ENCODE measurements at regions not wholly inside any gene's neighbourhood (a gene's known extent, or its start where the extent isn't known, plus 50 kb on each side); places are given as distances from the start of the nearest gene placed in this dataset.

DNA sequence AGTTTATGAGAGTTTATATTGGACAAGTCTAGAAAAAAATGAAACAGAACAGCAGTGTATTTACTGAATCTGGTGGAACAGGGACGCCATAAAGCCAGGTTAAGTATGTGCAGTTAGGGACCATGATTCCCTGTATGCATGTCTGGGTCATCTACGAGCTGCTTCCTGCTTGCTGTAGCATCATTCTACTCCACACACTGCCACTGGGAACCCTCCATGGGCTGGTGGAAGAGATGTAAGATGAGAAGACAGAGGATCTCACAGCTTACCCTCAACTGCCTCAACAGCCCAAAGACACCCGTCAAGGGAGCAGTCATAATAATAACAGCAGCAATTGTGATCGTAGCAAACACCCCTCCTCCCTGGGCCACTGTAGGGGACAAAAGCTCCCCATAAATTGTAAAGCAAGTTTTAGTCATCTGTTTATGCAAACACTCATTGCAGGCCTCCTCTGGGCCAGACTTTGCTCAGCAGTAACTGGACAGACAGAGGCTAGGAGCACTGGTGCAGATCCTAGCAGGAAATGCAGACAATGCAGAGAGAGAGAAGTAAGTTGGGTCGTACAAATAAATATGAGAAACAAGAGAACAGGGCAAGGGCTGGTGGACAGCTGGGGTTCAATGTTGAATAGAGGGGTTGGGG, 188.0 kb downstream of the SOX9 start:
- TF ChIP-seq, protein P1, sequence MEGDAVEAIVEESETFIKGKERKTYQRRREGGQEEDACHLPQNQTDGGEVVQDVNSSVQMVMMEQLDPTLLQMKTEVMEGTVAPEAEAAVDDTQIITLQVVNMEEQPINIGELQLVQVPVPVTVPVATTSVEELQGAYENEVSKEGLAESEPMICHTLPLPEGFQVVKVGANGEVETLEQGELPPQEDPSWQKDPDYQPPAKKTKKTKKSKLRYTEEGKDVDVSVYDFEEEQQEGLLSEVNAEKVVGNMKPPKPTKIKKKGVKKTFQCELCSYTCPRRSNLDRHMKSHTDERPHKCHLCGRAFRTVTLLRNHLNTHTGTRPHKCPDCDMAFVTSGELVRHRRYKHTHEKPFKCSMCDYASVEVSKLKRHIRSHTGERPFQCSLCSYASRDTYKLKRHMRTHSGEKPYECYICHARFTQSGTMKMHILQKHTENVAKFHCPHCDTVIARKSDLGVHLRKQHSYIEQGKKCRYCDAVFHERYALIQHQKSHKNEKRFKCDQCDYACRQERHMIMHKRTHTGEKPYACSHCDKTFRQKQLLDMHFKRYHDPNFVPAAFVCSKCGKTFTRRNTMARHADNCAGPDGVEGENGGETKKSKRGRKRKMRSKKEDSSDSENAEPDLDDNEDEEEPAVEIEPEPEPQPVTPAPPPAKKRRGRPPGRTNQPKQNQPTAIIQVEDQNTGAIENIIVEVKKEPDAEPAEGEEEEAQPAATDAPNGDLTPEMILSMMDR (IDR thresholded peaks at IDR 0.05; ENCODE audit: control insufficient read depth, extremely low read depth, insufficient read depth) = no peak

DNA sequence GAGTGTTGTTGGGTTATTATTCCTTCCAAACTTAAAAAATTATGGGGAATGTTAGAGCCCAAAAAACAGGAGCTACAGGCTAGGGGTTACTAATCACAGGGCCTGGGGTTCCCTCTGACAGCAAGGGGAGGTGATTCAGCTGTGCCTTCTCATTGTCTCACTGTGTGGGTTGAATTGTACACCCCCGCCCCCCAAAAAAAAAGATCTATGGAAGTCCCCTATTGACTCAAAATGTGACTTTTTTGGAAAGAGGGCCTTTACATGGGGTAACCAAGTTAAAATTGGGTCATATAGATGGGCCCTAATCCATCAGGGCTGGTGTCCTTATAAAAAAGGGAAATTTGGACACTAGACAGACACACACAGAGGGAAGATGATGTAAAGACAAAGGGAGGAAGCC, 190.2 kb downstream of the SOX9 start:
- no peak for DNase-seq (ENCODE audit: low read depth)
- no peak overlapping the region for H3K4me3 ChIP-seq (ENCODE audit: low read depth, low read length)
- TF ChIP-seq, protein P1 (IDR thresholded peaks at IDR 0.05; ENCODE audit: control insufficient read depth, extremely low read depth, insufficient read depth) = no peak

More for the DNA sequence above, 188.0 kb downstream of the SOX9 start:
- H3K4me3 ChIP-seq (ENCODE audit: low read depth, low read length) = no peak overlapping the region
- DNase-seq (ENCODE audit: low read depth) = no peak

DNA sequence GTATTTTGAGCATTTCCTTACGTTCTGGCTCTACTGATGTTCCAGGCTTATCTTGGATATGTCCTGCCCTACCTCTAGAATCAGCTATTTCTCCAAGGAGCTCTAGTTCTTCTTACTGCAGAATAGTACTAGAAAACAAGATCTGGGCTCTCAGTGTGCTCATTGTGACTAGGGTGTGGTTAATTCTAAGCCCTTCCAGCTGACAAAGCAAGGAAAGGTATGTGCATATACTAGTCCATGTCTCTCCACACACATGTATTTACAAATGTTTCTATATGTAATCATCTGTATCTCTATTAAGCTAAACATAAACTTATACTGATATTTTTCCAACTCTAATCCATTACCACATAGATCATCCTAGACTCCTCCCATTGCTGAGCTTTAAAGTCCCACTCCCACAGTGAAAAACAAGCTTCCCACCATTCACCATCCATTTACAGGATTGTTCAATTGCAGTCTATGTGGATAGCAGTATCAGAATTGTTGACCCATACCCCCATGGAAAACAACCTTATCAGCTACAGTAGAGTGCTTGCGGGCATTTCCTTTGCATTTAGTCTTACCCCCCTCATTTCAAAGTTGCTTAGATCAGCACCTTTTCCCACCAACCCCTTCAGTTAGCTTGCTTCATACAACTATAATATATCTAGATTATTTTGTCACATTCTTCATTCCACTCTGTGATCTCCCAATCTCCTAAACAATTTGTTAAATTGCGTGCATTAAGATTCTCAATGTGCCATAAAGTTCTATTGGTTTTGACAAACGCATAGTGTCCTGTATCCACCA, 194.5 kb downstream of the SOX9 start:
- no peak overlapping the region for H3K4me3 ChIP-seq (ENCODE audit: low read depth, low read length)
- DNase-seq (ENCODE audit: low read depth) = no peak
- TF ChIP-seq, protein P1 (IDR thresholded peaks at IDR 0.05; ENCODE audit: control insufficient read depth, extremely low read depth, insufficient read depth) = no peak

DNA sequence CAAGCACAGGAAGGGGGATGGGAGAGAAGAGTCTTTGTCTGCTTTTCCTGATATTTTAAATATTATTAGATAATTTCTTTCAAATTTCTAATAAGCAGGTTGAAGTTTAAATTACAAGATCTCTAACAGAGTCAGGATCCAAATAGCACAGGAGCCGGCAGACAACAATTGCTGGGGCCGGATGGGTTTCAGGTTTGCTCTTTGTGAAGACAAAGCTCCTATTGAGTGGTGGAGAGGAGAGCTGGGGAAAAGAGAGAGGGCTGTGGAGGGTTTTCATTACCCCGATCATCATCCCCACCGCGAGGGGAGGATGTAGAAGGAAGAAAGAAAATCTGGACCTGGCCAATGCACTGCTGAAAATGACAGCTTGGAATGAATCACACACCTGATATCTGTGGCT, 197.3 kb downstream of the SOX9 start:
- no peak for DNase-seq (ENCODE audit: low read depth)
- H3K4me3 ChIP-seq (ENCODE audit: low read depth, low read length) = no peak overlapping the region
- TF ChIP-seq, protein P1 (IDR thresholded peaks at IDR 0.05; ENCODE audit: control insufficient read depth, extremely low read depth, insufficient read depth) = no peak

DNA sequence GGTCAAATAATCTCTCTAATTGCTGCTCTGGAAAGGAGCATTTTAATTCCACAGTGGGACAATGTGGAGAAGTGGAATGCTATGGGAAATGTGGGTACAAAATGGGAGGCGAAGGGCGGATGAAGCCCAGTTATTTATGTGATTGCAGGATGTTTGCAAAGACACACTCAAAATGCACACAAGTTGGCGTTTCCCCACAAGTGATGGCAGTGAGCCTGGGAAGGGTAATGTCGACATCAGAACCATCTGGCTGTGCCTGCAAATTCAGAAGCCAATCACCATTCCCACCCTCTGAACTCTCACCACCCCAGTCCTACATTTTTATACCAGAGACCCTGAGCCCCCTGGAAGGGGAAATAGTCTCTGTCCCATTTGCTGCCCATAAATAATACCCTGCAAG, 201.1 kb downstream of the SOX9 start:
- DNase-seq (ENCODE audit: low read depth) = no peak
- H3K4me3 ChIP-seq (ENCODE audit: low read depth, low read length) = no peak overlapping the region
- TF ChIP-seq, protein P1 (IDR thresholded peaks at IDR 0.05; ENCODE audit: control insufficient read depth, extremely low read depth, insufficient read depth) = no peak

DNA sequence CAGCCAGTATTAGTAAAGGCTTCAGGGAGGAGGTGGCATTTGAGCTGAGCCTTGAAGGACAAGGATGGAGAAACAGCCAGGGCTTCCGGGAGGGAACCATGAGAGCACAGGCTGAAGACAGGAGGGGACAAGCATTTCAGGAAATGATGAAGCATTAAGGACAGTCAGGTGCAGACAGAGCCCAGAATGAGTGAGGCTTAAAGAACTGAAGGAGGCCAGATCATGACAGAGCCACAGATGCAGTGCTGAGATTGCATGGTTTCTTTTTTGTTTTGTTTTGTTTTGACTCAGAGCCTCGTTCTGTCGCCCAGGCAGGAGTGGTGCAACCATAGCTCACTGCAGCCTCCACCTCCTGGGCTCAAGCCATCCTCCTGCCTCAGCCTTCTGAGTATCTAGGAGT, 211.5 kb downstream of the SOX9 start:
- no peak overlapping the region for H3K4me3 ChIP-seq (ENCODE audit: low read depth, low read length)
- DNase-seq (ENCODE audit: low read depth) = no peak
- TF ChIP-seq, protein P1 (IDR thresholded peaks at IDR 0.05; ENCODE audit: control insufficient read depth, extremely low read depth, insufficient read depth) = no peak

All from LNCaP clone FGC (cell line).